ENCODE measurements at regions not wholly inside any gene's neighbourhood (a gene's known extent, or its start where the extent isn't known, plus 50 kb on each side); places are given as distances from the start of the nearest gene placed in this dataset.
"Not testable (repeated sequence)": the region's sequence is repeated elsewhere in the genome, so short reads cannot be mapped to it uniquely, and the experiment has no call there.

- no peak for DNase-seq
Observed at GRCh38 chr18:67131498-67131897, 385.0 kb downstream of the DSEL start.

- not testable (repeated sequence) for DNase-seq
Observed at GRCh38 chr18:67126751-67127150, 389.8 kb downstream of the DSEL start.

GRCh38 chr18:67123901-67124300, 392.6 kb downstream of the DSEL start:
- no peak for DNase-seq

- DNase-seq = no peak
Observed at GRCh38 chr18:67117804-67118203, 398.7 kb downstream of the DSEL start.

GRCh38 chr18:67109535-67109934, 407.0 kb downstream of the DSEL start:
- DNase-seq = no peak

GRCh38 chr18:67108894-67109293, 407.6 kb downstream of the DSEL start:
- DNase-seq = no peak

GRCh38 chr18:67104700-67105284, 411.7 kb downstream of the DSEL start:
- DNase-seq = no peak

- no peak for DNase-seq
Observed at GRCh38 chr18:67094123-67094522, 422.4 kb downstream of the DSEL start.

GRCh38 chr18:67092141-67092540, 424.4 kb downstream of the DSEL start:
- DNase-seq = no peak

GRCh38 chr18:67081482-67082211, 434.9 kb downstream of the DSEL start:
- DNase-seq = no peak

GRCh38 chr18:67080601-67081000, 435.9 kb downstream of the DSEL start:
- no peak for DNase-seq

- DNase-seq = no peak
Observed at GRCh38 chr18:67074309-67074708, 442.2 kb downstream of the DSEL start.

GRCh38 chr18:67072791-67073190, 443.7 kb downstream of the DSEL start:
- no peak for DNase-seq

GRCh38 chr18:67068608-67069007, 447.9 kb downstream of the DSEL start:
- no peak for DNase-seq

- no peak for DNase-seq
Observed at GRCh38 chr18:67047334-67047733, 443.4 kb upstream of the CDH19 start.

GRCh38 chr18:67043276-67043675, 439.4 kb upstream of the CDH19 start:
- no peak for DNase-seq

- DNase-seq = no peak
Observed at GRCh38 chr18:67041334-67041733, 437.4 kb upstream of the CDH19 start.

- DNase-seq = peak; percentile 26
Observed at GRCh38 chr18:67035026-67035425, 431.1 kb upstream of the CDH19 start.

GRCh38 chr18:67023059-67023458, 419.2 kb upstream of the CDH19 start:
- DNase-seq = no peak

- no peak for DNase-seq
Observed at GRCh38 chr18:67010919-67011318, 407.0 kb upstream of the CDH19 start.

GRCh38 chr18:67007999-67008398, 404.1 kb upstream of the CDH19 start:
- DNase-seq = no peak

- DNase-seq = no peak
Observed at GRCh38 chr18:67007085-67007484, 403.2 kb upstream of the CDH19 start.

GRCh38 chr18:67001052-67001451, 397.2 kb upstream of the CDH19 start:
- DNase-seq = no peak

- DNase-seq = no peak
Observed at GRCh38 chr18:66999003-66999402, 395.1 kb upstream of the CDH19 start.

- no peak for DNase-seq
Observed at GRCh38 chr18:66995270-66995669, 391.4 kb upstream of the CDH19 start.

Measured in DMS79 treated with DMSO at 0.1 percent for 48 hours (cell line).